Retinal pigment epithelial cell (primary cell): ENCODE measurements at regions not wholly inside any gene's neighbourhood (a gene's known extent, or its start where the extent isn't known, plus 50 kb on each side); places are given as distances from the start of the nearest gene placed in this dataset.

Experiments used
- DNase-seq: peaks from one replicate; pipeline ENCODE4 v3.0.0-alpha.2; 2010; ENCODE audit warnings: low read depth
- H3K4me3 ChIP-seq: 2 replicates; pipeline ENCODE4 v1.5.1; 2011; ENCODE audit warnings: mild to moderate bottlenecking, low read length, control low read depth, moderate library complexity
- TF ChIP-seq, protein P1 (sequence below): conservative IDR thresholded peaks from 2 replicates; pipeline ENCODE4 v1.5.1; 2011; ENCODE audit warnings: low read depth, low read length, control low read depth, inconsistent platforms

DNA sequence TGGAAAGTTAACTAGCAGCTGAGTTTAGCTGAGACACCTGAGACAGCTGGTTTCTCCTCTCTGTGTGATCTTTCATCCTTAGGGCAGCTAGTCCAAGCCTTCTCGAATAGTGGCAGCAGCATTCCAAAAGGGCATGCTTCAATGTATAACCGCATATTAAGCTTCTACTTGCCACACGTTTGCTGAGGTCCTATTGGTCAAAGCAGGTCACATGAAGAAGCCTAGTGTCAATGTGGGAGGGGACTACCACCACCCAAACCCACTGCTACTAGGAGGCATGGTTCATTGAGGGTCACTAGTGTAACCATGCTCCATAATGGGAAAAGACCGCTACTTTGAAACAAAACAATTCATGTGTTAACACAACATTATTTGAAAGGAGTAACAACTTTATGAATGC lies 314.9 kb upstream of the SMIM31 start:
- DNase-seq = no peak
- H3K4me3 ChIP-seq = no peak overlapping the region

DNA sequence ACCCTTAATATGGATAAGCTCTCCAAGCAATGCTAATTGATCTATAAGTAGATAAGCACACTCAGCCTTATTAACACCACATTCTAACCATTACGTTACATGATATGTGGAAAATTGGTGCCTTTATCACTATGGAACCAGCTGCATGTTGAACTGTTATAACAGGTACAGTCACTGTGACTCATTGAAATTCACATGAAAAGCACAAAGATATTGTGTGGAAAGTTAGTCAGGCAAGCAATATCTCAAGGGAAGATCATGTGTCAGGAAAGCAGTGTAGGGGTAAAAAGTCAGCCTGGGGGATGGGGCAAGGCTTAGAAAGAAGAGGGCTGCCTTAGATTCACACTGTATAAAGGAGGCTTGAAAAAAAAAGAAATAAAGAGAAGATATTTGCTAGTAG lies 313.7 kb upstream of the SMIM31 start:
- DNase-seq = peak; percentile 67
- no peak overlapping the region for H3K4me3 ChIP-seq
- TF ChIP-seq, protein P1, sequence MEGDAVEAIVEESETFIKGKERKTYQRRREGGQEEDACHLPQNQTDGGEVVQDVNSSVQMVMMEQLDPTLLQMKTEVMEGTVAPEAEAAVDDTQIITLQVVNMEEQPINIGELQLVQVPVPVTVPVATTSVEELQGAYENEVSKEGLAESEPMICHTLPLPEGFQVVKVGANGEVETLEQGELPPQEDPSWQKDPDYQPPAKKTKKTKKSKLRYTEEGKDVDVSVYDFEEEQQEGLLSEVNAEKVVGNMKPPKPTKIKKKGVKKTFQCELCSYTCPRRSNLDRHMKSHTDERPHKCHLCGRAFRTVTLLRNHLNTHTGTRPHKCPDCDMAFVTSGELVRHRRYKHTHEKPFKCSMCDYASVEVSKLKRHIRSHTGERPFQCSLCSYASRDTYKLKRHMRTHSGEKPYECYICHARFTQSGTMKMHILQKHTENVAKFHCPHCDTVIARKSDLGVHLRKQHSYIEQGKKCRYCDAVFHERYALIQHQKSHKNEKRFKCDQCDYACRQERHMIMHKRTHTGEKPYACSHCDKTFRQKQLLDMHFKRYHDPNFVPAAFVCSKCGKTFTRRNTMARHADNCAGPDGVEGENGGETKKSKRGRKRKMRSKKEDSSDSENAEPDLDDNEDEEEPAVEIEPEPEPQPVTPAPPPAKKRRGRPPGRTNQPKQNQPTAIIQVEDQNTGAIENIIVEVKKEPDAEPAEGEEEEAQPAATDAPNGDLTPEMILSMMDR = no peak

More for the DNA sequence above, 314.9 kb upstream of the SMIM31 start:
- TF ChIP-seq, protein P1 = no peak

DNA sequence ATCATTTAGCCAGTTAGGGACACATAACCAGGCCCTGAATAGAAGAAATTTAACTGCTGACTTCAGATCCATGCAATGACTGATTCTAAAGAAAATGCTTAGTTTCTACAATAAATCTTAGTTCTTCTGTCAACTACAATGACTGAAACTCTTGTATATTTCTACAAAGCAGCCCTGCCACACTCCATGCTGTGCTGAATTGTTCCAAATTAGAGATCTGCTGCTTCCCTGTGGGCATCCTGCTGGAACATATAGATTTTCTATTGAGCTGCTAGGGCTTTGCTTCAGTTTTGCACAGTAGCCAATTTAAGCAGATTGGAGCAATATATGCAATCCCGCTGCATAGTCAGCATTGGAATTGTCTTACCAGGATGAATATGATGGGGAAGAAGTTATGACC lies 312.8 kb upstream of the SMIM31 start:
- no peak overlapping the region for H3K4me3 ChIP-seq
- no peak for DNase-seq
- TF ChIP-seq, protein P1 = no peak

DNA sequence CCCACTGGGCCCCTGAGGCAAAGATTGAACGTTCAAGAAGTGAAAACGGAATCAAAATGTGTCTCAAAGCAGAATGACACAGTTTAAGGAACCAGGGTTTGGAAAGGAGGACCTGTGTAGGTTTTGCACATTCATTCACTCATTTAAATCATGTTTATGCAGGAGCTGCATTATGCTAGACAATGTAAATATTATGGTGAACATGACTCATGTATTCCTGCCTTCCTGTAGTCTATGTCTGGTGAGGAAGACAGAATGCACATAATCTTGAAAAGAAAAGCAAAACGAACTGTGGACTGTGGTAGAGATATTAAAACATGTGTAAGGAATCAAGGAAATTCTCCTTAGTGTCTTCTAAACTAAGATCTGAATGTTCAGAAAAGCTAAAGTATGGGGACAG lies 311.8 kb upstream of the SMIM31 start:
- no peak overlapping the region for H3K4me3 ChIP-seq
- no peak for DNase-seq
- TF ChIP-seq, protein P1 = no peak

DNA sequence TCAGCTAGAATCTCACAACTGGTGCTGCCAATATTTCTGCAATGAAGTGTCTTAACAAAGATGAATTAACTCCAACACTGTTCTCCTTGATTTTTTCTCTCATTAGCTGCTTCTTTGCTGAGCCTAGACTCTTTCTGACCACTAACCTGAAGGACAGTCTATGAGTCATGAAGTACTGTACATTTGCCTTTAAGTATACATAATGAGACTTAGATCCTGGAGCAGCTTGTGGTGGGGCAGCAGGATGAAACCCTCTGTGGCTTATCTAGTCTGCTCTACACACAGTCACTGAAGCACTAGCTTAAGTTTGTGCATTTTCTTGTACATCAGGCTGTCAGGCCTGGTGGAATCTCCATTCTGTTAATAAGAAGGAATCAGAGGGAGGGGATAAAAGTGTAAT lies 307.4 kb upstream of the SMIM31 start:
- TF ChIP-seq, protein P1 = no peak
- H3K4me3 ChIP-seq = no peak overlapping the region
- peak; percentile 31 for DNase-seq

DNA sequence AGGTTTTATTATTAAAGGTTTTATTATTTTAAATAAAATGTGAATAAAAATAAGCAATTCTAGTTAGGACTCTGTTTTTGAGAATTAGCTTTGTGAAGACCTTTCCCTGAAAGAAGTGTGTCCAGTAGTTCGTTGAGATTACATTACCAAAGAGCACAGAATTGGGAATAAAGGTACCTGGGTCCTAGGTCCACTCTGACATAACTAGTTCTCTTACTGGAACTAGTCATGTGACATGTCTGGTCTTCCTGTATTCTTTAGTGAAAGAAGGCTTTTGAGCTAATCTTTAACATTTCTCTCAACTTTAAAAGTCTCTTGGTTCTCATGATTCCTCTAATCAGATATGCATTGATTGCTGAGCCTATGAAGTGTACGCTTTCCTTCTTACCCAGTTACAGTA lies 292.0 kb upstream of the SMIM31 start:
- TF ChIP-seq, protein P1 = no peak
- DNase-seq = no peak

DNA sequence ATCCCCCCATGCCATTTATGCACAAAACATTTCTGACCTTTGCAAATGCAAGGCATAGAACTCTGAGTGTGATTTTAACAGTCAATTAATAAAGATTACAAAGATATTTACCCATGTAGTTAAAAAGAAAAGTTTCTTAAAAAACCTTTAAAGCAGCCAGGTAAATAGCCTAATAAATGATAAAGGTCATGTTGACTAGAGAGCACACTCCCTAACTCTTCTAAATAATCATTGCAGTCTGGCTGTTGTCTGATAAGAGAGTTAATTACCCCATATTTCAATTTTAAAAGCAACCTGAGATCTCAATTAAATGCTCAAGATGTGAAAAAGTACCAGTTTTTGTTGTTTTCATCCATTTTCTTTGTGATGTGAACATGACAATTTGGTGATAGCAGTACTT lies 291.5 kb upstream of the SMIM31 start:
- H3K4me3 ChIP-seq = no peak overlapping the region
- DNase-seq = no peak
- TF ChIP-seq, protein P1 = no peak

More for the DNA sequence above, 292.0 kb upstream of the SMIM31 start:
- H3K4me3 ChIP-seq = no peak overlapping the region
